ENCODE measurements at regions not wholly inside any gene's neighbourhood (a gene's known extent, or its start where the extent isn't known, plus 50 kb on each side); places are given as distances from the start of the nearest gene placed in this dataset.
"Not testable (repeated sequence)": the region's sequence is repeated elsewhere in the genome, so short reads cannot be mapped to it uniquely, and the experiment has no call there.

- H3K4me2 ChIP-seq (ENCODE audit: low read length): no peak overlapping the region
- TF ChIP-seq CTCF (IDR thresholded peaks at IDR 0.05; ENCODE audit: low read depth, low read length, poor library complexity, severe bottlenecking) (no peak), EZH2phosphoT487 (IDR thresholded peaks at IDR 0.05; ENCODE audit: borderline replicate concordance, low read length) (no peak)
- no peaks in the 10 kb centered on the region for H3K4me1 ChIP-seq (ENCODE audit: control insufficient read depth, low read length)
- H3K36me3 ChIP-seq (ENCODE audit: control insufficient read depth, low read length): no peaks in the 10 kb centered on the region
- peaks cover 3% of the 10 kb centered on the region; the same call in 1 of the 2 replicates for H3K9me3 ChIP-seq (ENCODE audit: control insufficient read depth, insufficient read depth, low read length)
- H4K20me1 ChIP-seq (ENCODE audit: control insufficient read depth, insufficient read depth, low read depth, low read length): no peaks in the 10 kb centered on the region
- H3K27me3 ChIP-seq (ENCODE audit: control insufficient read depth, low read length): 0 out of 2 replicates have a peak, but pooled peaks cover 2% of the 10 kb centered on the region
- H3K79me2 ChIP-seq (ENCODE audit: control insufficient read depth, low read length): no peaks in the 10 kb centered on the region
- H3F3A ChIP-seq (ENCODE audit: control insufficient read depth, insufficient read depth): no peaks in the 10 kb centered on the region
- no peak overlapping the region for H3K4me3 ChIP-seq (ENCODE audit: low read length)
- no peaks in the 10 kb centered on the region for H3K9me2 ChIP-seq (replicated peaks; ENCODE audit: control insufficient read depth, low read length)
- H3K27ac ChIP-seq (ENCODE audit: low read depth, low read length): no peak overlapping the region
Measured at GRCh38 chr9:93890436-93890935, 64.7 kb downstream of the BARX1 start.

- no peak overlapping the region for H3K4me3 ChIP-seq (ENCODE audit: low read length)
- no peak for TF ChIP-seq CTCF (IDR thresholded peaks at IDR 0.05; ENCODE audit: low read depth, low read length, poor library complexity, severe bottlenecking)
- TF ChIP-seq EZH2phosphoT487 (IDR thresholded peaks at IDR 0.05; ENCODE audit: borderline replicate concordance, low read length): no peak
- no peak overlapping the region for H3K4me2 ChIP-seq (ENCODE audit: low read length)
- H3K79me2 ChIP-seq (ENCODE audit: control insufficient read depth, low read length): no peaks in the 10 kb centered on the region
- 0 out of 2 replicates have a peak, but pooled peaks cover 2% of the 10 kb centered on the region for H3K27me3 ChIP-seq (ENCODE audit: control insufficient read depth, low read length)
- no peaks in the 10 kb centered on the region for H3K4me1 ChIP-seq (ENCODE audit: control insufficient read depth, low read length)
- no peaks in the 10 kb centered on the region for H3K36me3 ChIP-seq (ENCODE audit: control insufficient read depth, low read length)
- no peaks in the 10 kb centered on the region for H3F3A ChIP-seq (ENCODE audit: control insufficient read depth, insufficient read depth)
- H4K20me1 ChIP-seq (ENCODE audit: control insufficient read depth, insufficient read depth, low read depth, low read length): no peaks in the 10 kb centered on the region
- no peaks in the 10 kb centered on the region for H3K9me3 ChIP-seq (ENCODE audit: control insufficient read depth, insufficient read depth, low read length)
- no peak overlapping the region for H3K27ac ChIP-seq (ENCODE audit: low read depth, low read length)
- H3K9me2 ChIP-seq (replicated peaks; ENCODE audit: control insufficient read depth, low read length): no peaks in the 10 kb centered on the region
Measured at GRCh38 chr9:93886911-93887310, 68.2 kb downstream of the BARX1 start.

- Histone ChIP-seq H3K79me2 (ENCODE audit: control insufficient read depth, low read length) (no peaks in the 10 kb centered on the region), H3K4me1 (ENCODE audit: control insufficient read depth, low read length) (no peaks in the 10 kb centered on the region), H3K27me3 (ENCODE audit: control insufficient read depth, low read length) (0 out of 2 replicates have a peak, but pooled peaks cover 2% of the 10 kb centered on the region), H3K36me3 (ENCODE audit: control insufficient read depth, low read length) (no peaks in the 10 kb centered on the region), H3F3A (ENCODE audit: control insufficient read depth, insufficient read depth) (no peaks in the 10 kb centered on the region), H3K9me3 (ENCODE audit: control insufficient read depth, insufficient read depth, low read length) (no peaks in the 10 kb centered on the region), H4K20me1 (ENCODE audit: control insufficient read depth, insufficient read depth, low read depth, low read length) (no peaks in the 10 kb centered on the region), H3K4me3 (ENCODE audit: low read length) (no peak overlapping the region), H3K27ac (ENCODE audit: low read depth, low read length) (no peak overlapping the region), H3K4me2 (ENCODE audit: low read length) (no peak overlapping the region), H3K9me2 (replicated peaks; ENCODE audit: control insufficient read depth, low read length) (no peaks in the 10 kb centered on the region)
- TF ChIP-seq CTCF (IDR thresholded peaks at IDR 0.05; ENCODE audit: low read depth, low read length, poor library complexity, severe bottlenecking): no peak
- TF ChIP-seq EZH2phosphoT487 (IDR thresholded peaks at IDR 0.05; ENCODE audit: borderline replicate concordance, low read length): no peak
Measured at GRCh38 chr9:93884808-93885207, 70.3 kb downstream of the BARX1 start.

- H3K4me2 ChIP-seq (ENCODE audit: low read length); H3K27me3 ChIP-seq (ENCODE audit: control insufficient read depth, low read length); H4K20me1 ChIP-seq (ENCODE audit: control insufficient read depth, insufficient read depth, low read depth, low read length); H3K4me1 ChIP-seq (ENCODE audit: control insufficient read depth, low read length); H3K79me2 ChIP-seq (ENCODE audit: control insufficient read depth, low read length); H3K9me2 ChIP-seq (replicated peaks; ENCODE audit: control insufficient read depth, low read length); H3K9me3 ChIP-seq (ENCODE audit: control insufficient read depth, insufficient read depth, low read length); H3F3A ChIP-seq (ENCODE audit: control insufficient read depth, insufficient read depth); H3K4me3 ChIP-seq (ENCODE audit: low read length); H3K27ac ChIP-seq (ENCODE audit: low read depth, low read length); H3K36me3 ChIP-seq (ENCODE audit: control insufficient read depth, low read length): not testable (repeated sequence)
Measured at GRCh38 chr9:93879662-93880407, 75.3 kb downstream of the BARX1 start.

Data from DOHH2 (cell line).